HFF-Myc (cell line): ENCODE measurements at regions not wholly inside any gene's neighbourhood (a gene's known extent, or its start where the extent isn't known, plus 50 kb on each side); places are given as distances from the start of the nearest gene placed in this dataset.

Experiments
- DNase-seq: peaks from one replicate; pipeline ENCODE4 v3.0.0-alpha.2; 2011; ENCODE audit warnings: low read depth; ENCODE audit errors: extremely low read depth
- H3K4me3 ChIP-seq: replicated peaks from 2 replicates; pipeline ENCODE4 v1.5.1; 2011; ENCODE audit warnings: low read depth, mild to moderate bottlenecking, control low read depth, low read length
- TF ChIP-seq, protein P1 (sequence below): IDR thresholded peaks from 2 replicates; pipeline ENCODE4 v1.5.1; 2012; ENCODE audit warnings: mild to moderate bottlenecking, low read depth, low read length, control low read depth; ENCODE audit errors: missing control alignments

DNA sequence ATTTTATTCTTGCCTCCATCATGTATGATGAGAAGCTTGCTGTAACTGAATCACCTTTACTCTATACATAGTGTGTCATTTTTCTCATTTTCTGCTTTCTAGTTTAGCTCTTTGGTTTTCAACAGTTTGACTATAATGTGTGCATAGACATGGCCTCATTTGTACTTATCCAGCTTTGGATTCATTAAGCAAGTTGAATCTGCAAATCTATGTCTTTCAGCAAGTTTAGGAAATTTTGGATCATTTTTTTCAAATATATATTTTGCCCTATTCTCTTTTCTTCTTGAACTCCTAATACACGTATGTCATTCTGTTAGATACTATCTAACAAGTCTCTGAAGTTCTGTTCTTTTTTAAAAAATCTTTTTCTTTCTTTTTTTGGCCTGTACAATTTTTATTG lies 57.8 kb downstream of the PRLHR start:
- no peak overlapping the region for H3K4me3 ChIP-seq
- TF ChIP-seq, protein P1, sequence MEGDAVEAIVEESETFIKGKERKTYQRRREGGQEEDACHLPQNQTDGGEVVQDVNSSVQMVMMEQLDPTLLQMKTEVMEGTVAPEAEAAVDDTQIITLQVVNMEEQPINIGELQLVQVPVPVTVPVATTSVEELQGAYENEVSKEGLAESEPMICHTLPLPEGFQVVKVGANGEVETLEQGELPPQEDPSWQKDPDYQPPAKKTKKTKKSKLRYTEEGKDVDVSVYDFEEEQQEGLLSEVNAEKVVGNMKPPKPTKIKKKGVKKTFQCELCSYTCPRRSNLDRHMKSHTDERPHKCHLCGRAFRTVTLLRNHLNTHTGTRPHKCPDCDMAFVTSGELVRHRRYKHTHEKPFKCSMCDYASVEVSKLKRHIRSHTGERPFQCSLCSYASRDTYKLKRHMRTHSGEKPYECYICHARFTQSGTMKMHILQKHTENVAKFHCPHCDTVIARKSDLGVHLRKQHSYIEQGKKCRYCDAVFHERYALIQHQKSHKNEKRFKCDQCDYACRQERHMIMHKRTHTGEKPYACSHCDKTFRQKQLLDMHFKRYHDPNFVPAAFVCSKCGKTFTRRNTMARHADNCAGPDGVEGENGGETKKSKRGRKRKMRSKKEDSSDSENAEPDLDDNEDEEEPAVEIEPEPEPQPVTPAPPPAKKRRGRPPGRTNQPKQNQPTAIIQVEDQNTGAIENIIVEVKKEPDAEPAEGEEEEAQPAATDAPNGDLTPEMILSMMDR: no peak
- DNase-seq: no peak

DNA sequence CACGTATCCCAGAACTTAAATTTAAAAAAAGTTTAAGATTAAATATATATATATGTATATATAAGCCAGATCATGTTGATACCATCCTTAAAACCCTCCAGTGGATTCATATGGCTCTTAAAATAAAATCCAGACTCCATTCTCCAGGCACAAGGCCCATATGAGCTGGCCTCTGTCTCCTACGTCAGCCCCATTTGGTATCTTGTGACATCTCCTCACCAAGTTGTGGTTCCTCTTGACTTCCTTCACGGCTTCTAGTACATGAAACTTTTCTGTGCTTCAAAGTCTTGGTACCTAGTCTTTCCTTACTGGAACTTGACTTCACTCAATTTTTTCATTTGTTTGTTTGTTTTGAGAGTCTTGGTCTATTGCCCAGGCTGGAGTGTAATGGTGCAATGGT lies 61.3 kb downstream of the PRLHR start:
- TF ChIP-seq, protein P1: no peak
- no peak overlapping the region for H3K4me3 ChIP-seq
- DNase-seq: no peak

DNA sequence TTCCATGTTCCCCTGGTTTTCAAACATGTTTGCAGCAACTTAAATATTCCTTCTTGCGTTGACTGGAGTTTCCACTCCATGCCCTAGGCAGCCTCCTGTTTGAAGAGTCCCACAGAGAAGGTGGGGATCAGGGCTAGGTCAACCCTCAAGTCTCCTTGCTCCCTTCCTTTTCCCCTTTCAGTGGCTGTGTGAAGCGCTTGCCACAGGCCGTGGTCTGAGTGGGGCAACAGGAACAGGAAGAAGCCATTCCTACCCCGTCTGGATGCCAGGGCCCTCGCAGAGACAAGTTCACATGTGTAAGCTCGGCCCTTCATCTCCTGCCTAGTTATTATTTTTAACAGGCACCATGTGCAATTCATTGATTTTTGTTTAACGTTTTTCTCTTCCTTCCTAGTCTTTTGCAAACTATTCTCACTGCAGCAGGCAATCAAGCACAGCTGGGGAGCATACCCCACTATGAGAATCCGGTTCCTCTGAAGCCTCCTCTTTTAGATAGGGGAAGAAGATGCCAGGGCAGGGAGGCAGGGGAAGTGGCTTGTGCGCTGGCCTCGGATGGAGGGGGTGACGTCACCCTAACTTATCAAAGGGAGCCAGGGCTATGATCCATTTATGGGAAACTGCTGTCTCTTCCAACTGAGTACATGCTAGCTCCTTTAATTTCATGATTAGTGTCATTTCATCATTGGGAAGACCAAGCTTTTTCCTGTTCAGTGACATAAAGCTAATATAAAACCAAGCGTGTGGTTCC lies 64.2 kb downstream of the PRLHR start:
- no peak overlapping the region for H3K4me3 ChIP-seq
- TF ChIP-seq, protein P1: no peak
- DNase-seq: no peak

DNA sequence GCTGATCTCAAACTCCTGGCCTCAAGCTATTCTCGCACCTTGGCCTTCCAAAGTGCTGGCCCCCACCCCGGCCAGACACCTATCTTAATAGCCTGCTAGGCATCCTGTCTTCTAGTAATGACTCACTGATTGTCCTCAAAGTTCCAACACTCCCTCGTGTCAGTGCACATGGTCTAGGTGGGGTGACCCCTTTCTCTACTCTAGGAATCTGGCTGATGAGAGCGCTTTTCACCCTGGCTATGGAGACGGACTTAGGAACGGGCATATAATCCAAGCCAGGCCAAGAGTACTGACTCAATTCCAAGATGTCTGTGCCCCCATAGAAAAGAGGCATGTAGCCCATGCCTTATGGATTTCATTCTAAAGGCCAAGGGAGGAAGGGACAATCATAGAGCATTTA lies 67.0 kb downstream of the PRLHR start:
- DNase-seq: no peak
- H3K4me3 ChIP-seq: no peak overlapping the region
- TF ChIP-seq, protein P1: no peak

DNA sequence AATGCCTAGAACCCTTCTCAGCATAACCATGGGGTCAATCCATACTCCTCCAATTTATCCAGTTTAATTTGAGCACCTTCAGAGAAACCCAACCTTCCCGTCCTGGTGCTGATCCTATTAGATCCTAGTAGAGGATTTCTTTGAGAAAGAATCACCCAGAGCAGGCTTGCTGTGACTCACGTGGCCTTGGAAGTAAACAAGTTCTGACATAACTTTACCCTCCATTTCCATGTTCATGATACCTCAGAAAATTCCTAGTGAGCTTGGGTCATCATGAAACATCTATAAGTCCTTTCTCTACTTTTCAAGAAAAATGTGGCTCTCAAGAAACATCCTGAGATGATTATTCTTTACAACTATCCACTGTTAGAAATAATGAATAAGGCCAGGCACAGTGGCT lies 71.7 kb downstream of the PRLHR start:
- DNase-seq: no peak
- TF ChIP-seq, protein P1: no peak
- H3K4me3 ChIP-seq: no peak overlapping the region

DNA sequence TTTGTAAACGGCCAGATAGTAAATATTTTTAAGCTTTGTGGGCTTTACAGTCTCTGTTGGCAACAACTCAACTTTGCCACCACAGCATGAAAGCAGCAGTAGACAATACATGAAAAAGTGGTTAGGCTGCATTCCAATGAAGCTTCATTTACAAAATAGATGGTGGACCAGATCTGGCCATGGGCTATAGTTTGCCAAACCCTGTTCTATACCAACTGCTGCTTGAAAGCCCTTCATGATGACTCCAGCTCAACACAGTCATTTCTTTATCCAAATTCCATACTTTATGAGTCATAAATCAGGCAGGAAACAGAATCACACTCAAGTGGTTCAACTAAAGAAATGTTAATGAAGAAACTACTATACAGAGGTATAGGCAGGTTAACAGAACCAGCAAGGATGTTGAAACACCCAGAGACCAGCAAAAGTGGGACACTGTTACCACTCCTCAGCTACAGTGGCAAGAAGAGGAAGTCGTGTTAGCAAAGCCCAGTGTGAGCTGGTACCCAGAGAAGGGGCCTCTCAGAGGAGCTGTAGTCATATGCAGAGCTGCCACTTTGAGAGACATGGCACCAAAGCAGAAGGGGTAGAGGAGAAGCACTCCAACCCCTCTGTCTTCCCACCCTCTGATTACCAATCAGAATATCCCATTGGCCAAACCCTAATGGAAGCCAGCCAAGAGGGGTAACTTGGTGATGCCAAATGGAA lies 72.5 kb downstream of the PRLHR start:
- no peak for DNase-seq
- H3K4me3 ChIP-seq: no peak overlapping the region
- TF ChIP-seq, protein P1: no peak
